Pons (tissue), 1 donor: ENCODE measurements at regions not wholly inside any gene's neighbourhood (a gene's known extent, or its start where the extent isn't known, plus 50 kb on each side); places are given as distances from the start of the nearest gene placed in this dataset.
"Not testable (repeated sequence)": the region's sequence is repeated elsewhere in the genome, so short reads cannot be mapped to it uniquely, and the experiment has no call there.

ENCODE experiments used
- DNase-seq: peaks from one replicate; pipeline ENCODE4 v3.0.0-alpha.2; 2016; ENCODE audit warnings: low spot score

GRCh38 chr2:47652061-47652690 lies 81.4 kb upstream of the KCNK12 start:
- no peak for DNase-seq

DNA sequence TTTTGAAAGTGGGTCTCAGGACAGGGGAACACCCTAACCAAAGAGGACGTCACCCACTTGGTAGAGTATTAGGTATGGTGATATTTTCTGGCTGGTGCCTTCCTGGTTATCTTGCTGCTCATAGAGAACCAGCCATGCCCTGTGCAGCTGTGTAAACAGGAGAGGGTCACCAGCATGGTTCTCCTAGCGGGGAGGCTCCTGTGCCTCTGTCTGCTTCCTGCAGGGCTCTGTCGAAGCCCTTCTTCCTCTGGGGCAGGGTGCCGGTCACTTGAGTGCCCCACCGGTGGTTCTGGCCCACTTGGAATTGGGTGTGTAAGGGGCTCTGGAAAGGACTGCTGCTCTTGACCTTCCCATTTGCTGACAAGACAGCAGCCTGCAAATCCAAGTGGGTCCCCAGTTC lies 80.5 kb upstream of the KCNK12 start:
- no peak for DNase-seq

DNA sequence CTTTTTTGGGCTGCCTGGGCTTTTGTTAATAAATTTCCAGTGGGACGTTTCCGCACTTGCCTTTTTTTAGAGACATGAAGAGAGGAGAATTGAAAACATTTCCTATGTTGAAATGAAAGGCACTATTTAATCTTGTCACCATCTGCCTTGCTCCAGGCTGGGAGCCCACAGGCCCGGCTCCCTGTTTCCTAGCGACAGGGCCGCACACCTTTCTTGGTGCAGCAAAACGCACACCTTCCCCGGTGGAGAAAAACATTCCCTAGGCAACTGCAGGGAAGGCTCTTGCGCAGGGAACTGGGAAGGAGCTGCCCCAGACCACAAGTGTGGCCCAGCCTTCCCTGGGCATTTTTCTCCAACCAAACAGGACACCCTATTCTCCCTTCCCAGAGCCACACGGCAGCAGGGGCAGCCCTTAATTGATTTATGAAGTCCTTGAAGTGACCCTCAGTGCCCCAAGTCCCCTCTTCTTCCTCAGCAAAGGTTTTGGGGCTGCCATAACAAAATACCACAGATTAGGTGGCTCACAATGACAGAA lies 79.3 kb upstream of the KCNK12 start:
- DNase-seq, result no peak

GRCh38 chr2:47645246-47645645 lies 74.5 kb upstream of the KCNK12 start:
- DNase-seq, result no peak

GRCh38 chr2:47644351-47644750 lies 73.6 kb upstream of the KCNK12 start:
- DNase-seq, result no peak

DNA sequence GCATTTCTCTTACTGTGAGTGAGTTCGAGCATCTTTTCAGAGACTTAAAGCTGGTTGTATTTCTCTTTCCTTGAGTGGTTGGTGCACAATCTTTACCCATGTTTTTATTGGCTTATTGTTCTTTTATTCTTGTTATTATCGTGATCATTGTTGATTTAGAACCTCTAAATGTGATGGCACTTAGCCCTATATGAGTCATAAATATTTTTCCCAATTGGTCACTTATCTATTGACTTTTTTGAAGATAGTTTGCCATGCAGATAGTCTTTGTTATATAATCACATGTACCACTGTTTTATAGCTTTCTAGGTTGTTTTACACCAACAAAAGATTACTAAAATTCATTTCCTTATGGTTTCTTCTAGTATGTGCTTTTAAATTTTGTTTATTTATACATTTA lies 70.6 kb upstream of the KCNK12 start:
- no peak for DNase-seq

GRCh38 chr2:47640356-47640755 lies 69.6 kb upstream of the KCNK12 start:
- no peak for DNase-seq

DNA sequence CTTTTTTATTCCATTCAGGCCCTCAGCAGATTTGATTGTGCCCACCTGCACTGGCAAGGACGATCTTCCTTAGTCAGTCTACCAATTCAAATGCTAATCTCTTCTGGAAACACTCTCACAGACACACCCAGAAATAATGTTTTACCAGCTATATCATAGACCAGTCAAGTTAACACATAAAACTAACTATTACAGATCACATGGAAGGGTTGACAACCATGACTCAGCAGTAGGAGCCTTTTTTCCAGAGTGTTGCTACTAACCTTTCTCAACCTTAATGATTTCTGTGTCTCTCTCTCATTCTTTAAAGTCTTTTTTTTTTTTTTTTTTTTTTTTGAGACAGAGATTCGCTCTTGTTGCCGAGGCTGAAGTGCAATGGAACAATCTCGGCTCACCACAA lies 68.7 kb upstream of the KCNK12 start:
- no peak for DNase-seq

GRCh38 chr2:47638430-47638829 lies 67.6 kb upstream of the KCNK12 start:
- DNase-seq, result no peak

DNA sequence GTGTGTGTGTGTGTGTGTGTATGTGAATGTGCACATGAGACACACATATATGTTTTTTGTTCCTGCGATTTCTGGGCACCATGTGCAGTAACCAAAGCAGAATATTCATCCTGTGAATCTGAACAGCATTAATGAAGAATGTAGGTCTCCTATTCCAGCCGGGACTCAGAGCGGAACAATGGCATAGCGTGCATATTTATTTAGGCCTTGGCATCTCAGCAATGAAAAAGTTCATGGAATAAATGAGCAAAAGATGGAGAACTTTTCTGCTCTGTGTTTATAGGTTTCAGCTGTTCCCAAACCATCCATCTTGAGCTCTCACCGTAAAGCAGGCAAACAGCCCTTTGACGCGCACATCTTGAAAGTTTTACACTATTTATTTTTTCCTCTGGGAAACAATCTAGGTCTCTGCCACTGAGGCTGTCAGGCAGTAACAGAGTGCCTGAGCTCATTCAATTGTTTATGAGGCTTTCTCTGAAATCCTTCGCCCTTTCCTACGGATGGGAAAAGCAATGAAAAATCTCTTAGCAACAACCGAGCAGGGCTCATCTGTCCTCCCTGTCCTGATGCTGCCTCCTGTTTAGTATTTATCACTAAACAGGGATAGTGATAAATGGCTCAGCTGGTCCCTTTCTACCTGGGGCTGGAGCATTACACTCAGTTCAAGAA lies 65.9 kb upstream of the KCNK12 start:
- no peak for DNase-seq

GRCh38 chr2:47636176-47636575 lies 65.4 kb upstream of the KCNK12 start:
- DNase-seq, result no peak

DNA sequence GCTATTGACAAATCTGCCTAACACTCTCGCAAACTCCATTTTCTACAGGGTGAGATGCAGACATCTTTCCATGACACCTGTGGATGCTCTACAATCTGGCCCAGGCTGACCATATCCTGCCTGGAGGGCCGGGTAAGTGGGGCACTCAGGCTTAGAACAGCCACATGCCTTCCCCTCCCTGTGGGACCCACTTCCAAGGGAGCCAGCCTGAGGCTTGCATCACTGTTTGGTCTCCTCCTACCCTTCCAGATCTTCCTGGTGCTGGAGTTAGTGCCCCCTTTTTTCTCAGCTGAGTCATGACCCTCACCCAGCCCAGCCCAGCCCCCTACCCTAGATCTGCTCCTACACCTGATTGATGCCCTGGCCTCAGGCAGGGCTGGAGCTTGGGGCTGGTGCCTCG lies 62.0 kb upstream of the KCNK12 start:
- DNase-seq, result no peak

GRCh38 chr2:47631792-47632398 lies 61.1 kb upstream of the KCNK12 start:
- DNase-seq, result no peak

- DNase-seq, result no peak
Observed at GRCh38 chr2:47631306-47631705, 60.5 kb upstream of the KCNK12 start.

DNA sequence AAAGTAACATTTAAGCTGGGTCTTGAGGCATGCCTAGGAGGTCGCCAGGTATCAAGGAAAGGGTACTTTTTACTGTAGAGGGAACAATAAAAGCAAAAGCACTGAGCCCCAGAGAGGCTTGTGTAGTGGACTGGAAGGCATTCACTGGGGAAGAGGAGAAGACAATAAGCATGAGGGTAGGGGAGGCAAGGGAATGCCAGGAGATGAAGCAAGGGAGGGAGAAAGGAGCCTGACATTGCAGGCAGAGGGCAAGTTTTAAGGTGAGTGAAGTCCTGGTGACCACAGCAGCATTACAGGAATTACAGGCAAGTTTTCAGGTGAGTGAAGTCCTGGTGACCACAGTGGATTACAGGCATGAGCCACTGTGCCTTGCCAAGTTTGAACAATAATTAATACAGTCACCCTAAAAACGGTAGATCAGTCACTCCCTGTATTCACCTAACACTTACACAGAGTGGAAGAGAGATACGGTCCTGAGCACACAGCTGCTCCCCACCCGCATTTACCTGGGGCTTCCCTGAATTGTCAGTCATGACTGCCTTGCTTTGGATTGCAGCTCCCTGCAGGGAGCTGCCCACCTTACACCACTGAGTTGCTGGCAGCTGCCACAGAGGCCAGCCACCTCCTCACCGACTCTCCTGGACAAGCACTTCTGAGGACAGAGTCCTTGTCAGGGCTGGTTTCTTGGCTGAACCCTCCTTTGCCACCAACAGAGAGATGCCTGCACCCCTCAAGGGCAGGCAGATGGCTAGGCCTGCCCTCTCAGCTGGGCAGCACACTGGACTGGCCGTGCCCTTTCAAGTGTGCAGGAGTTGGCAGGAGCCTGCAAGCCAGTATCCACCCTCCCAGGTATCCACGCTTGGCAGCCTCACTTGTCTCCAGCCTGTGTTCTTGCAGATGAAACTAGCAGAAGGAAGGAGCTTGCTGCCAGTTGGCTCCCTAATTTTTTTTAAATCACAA lies 59.0 kb upstream of the KCNK12 start:
- no peak for DNase-seq

DNA sequence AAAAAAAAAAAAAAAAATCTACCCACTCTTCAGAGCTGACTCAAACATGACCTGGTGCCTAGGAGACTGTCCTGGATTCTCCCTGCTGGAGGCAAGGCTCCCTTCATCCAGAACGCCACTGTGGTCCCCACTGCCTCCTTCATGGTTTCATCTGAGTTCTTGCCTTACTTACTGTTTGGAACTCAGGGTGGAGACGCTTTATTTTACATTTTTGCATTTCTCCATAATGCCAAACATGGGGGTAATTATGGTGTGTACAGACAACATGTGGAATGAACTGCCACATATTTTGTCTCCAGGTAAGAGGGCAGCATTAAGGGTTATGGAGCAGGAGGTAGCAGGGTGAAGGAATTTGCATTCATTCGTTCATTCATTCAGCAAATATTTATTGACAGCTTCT lies 58.1 kb upstream of the KCNK12 start:
- DNase-seq, result no peak

- DNase-seq, result no peak
Observed at GRCh38 chr2:47626664-47627063, 55.9 kb upstream of the KCNK12 start.

GRCh38 chr2:47623140-47623539 lies 52.4 kb upstream of the KCNK12 start:
- DNase-seq, result not testable (repeated sequence)

- no peak for DNase-seq
Observed at GRCh38 chr2:47620770-47621437, 50.1 kb upstream of the KCNK12 start.
